PFSK-1 (cell line): ENCODE measurements at regions not wholly inside any gene's neighbourhood (a gene's known extent, or its start where the extent isn't known, plus 50 kb on each side); places are given as distances from the start of the nearest gene placed in this dataset.

ENCODE experiments used
- FOXP2 ChIP-seq: optimal IDR thresholded peaks from 2 replicates; pipeline ENCODE3; 2011; ENCODE audit warnings: borderline replicate concordance, control low read depth, inconsistent platforms; ENCODE audit not compliant: insufficient read depth; ENCODE audit errors: extremely low read length, extremely low read depth
- POLR2AphosphoS5 ChIP-seq: IDR thresholded peaks from 2 replicates; pipeline ENCODE4 v1.6.1; 2012; ENCODE audit warnings: low read depth, mild to moderate bottlenecking, control low read depth, low read length, moderate library complexity
- REST ChIP-seq, 2 experiments: IDR thresholded peaks; 2 replicates each; pipeline versions ENCODE4 v1.6.1 to v1.8.0; 2011 to 2012; ENCODE audit warnings: low read depth in 2 of 2, low read length in 2 of 2, control low read depth in 1 of 2, inconsistent platforms in 1 of 2, mild to moderate bottlenecking in 1 of 2, moderate library complexity in 1 of 2; ENCODE audit not compliant: insufficient read depth in 1 of 2
- SIN3A ChIP-seq: IDR thresholded peaks from 2 replicates; pipeline ENCODE4 v1.6.1; 2012; ENCODE audit warnings: mild to moderate bottlenecking, low read length, moderate library complexity, borderline replicate concordance; ENCODE audit not compliant: insufficient read depth
- TAF1 ChIP-seq: IDR thresholded peaks from 2 replicates; pipeline ENCODE4 v1.6.1; 2012; ENCODE audit warnings: low read length, control low read depth, borderline replicate concordance; ENCODE audit not compliant: insufficient read depth

- TF ChIP-seq FOXP2 (no peak), REST (IDR thresholded peaks at IDR 0.05; ENCODE audit: insufficient read depth in 1 of 2, low read depth in 2 of 2, low read length in 2 of 2) (no peak), TAF1 (no peak), POLR2AphosphoS5 (no peak), SIN3A (no peak)
Measured at GRCh38 chr5:74085782-74086181, 459.8 kb downstream of the ARHGEF28 start.

GRCh38 chr5:74085186-74085585 is 459.2 kb downstream of the ARHGEF28 start:
- TF ChIP-seq REST (IDR thresholded peaks at IDR 0.05; ENCODE audit: insufficient read depth in 1 of 2, low read depth in 2 of 2, low read length in 2 of 2) (no peak), FOXP2 (no peak), SIN3A (no peak), TAF1 (no peak), POLR2AphosphoS5 (no peak)

GRCh38 chr5:74083096-74083791 is 457.2 kb downstream of the ARHGEF28 start:
- TF ChIP-seq REST (IDR thresholded peaks at IDR 0.05; ENCODE audit: insufficient read depth in 1 of 2, low read depth in 2 of 2, low read length in 2 of 2): no peak
- no peak for TF ChIP-seq FOXP2
- no peak for TF ChIP-seq TAF1
- TF ChIP-seq SIN3A: no peak
- TF ChIP-seq POLR2AphosphoS5: no peak

- TF ChIP-seq POLR2AphosphoS5 (no peak), SIN3A (no peak), REST (IDR thresholded peaks at IDR 0.05; ENCODE audit: insufficient read depth in 1 of 2, low read depth in 2 of 2, low read length in 2 of 2) (no peak), FOXP2 (no peak), TAF1 (no peak)
Measured at GRCh38 chr5:74082512-74083055, 456.6 kb downstream of the ARHGEF28 start.
